MM.1S (cell line): ENCODE measurements at regions not wholly inside any gene's neighbourhood (a gene's known extent, or its start where the extent isn't known, plus 50 kb on each side); places are given as distances from the start of the nearest gene placed in this dataset.
A peak's percentile ranks its signal among the peaks of the same experiment; 100 is the strongest.

Experiments
- CTCF ChIP-seq: fragments of 300-600 bp; sonication (generic); IDR thresholded peaks from 2 replicates; pipeline ENCODE4 v1.5.1; 2016; ENCODE audit warnings: antibody characterized with exemption, low read length, mixed read lengths
- EZH2 ChIP-seq: fragments of 300-600 bp; sonication (generic); optimal IDR thresholded peaks from 2 replicates; pipeline ENCODE3; 2017; ENCODE audit warnings: low read depth, mild to moderate bottlenecking, antibody characterized with exemption, low read length, mixed read lengths
- EZH2phosphoT487 ChIP-seq: fragments of 300-600 bp; sonication (generic); IDR thresholded peaks from 2 replicates; pipeline ENCODE4 v1.6.1; 2018; ENCODE audit warnings: antibody characterized with exemption, low read length

GRCh38 chr4:55736605-55737183, 82.9 kb upstream of the EXOC1L start:
- TF ChIP-seq CTCF (peak; percentile 37), EZH2phosphoT487 (no peak), EZH2 (no peak)
